ENCODE measurements at regions not wholly inside any gene's neighbourhood (a gene's known extent, or its start where the extent isn't known, plus 50 kb on each side); places are given as distances from the start of the nearest gene placed in this dataset.

DNA sequence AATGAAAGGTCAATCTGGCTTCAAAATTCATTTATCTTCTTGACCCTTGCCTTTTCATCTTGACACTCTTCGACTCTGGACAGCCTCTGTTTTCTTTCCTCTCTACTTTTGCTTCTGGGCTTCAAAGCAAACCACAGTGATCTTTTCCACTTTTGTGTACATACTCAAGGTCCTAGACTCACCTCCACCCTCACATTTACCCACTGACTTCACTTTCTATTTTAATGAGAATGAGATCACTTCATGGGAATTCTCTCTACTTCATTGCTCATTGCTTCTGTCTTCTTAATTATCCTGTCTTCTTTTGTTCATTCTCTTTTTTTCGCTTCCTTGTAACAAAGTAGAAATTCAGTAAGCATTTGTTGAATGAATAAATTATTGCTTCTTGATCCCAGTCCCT is 330.1 kb upstream of the HAND2 start:
- intact Hi-C loops (cut with DNase I), result no loop called here
- no peak for ATAC-seq
- H3K27ac ChIP-seq, result no peak overlapping the region
- no peak overlapping the region for H3K4me3 ChIP-seq
- no peaks in the 10 kb centered on the region for H3K36me3 ChIP-seq (replicated peaks in 1 of 2; ENCODE audit: insufficient read depth in 1 of 2, low read depth in 2 of 2)
- DNase-seq, result no peak
- H3K4me1 ChIP-seq, result no peaks in the 10 kb centered on the region
- H3K27me3 ChIP-seq, result no peaks in the 10 kb centered on the region
- WGBS, 2 donors, result 55 to 60% methylated on average over 2 of the region's 2 CpGs
- peaks cover 0 to 5% (median 0%) of the 10 kb centered on the region in 3 donors for H3K9me3 ChIP-seq
- TF ChIP-seq POLR2A (IDR thresholded peaks at IDR 0.05) (no peak), CTCF (IDR thresholded peaks at IDR 0.05) (no peak)

- no peak for ATAC-seq
These were observed 329.2 kb upstream of the HAND2 start for GRCh38 chr4:173859091-173859713.

GRCh38 chr4:173858471-173858870 is 328.4 kb upstream of the HAND2 start:
- Histone ChIP-seq H3K4me3 (no peak overlapping the region), H3K27me3 (no peaks in the 10 kb centered on the region), H3K4me1 (no peaks in the 10 kb centered on the region), H3K27ac (no peak overlapping the region), H3K36me3 (replicated peaks in 1 of 2; ENCODE audit: insufficient read depth in 1 of 2, low read depth in 2 of 2) (no peaks in the 10 kb centered on the region), H3K9me3 (no peaks in the 10 kb centered on the region)
- intact Hi-C loops (cut with DNase I), result no loop called here
- DNase-seq (no peak), ATAC-seq (no peak)
- TF ChIP-seq POLR2A (IDR thresholded peaks at IDR 0.05) (no peak), CTCF (IDR thresholded peaks at IDR 0.05) (no peak)
- 55 to 67% methylated on average over 2 of the region's 2 CpGs for WGBS, 2 donors

More at GRCh38 chr4:173859091-173859713, 329.2 kb upstream of the HAND2 start:
- TF ChIP-seq CTCF (IDR thresholded peaks at IDR 0.05), result no peak
- TF ChIP-seq POLR2A (IDR thresholded peaks at IDR 0.05), result no peak
- Histone ChIP-seq H3K27me3 (no peaks in the 10 kb centered on the region), H3K4me1 (no peaks in the 10 kb centered on the region), H3K4me3 (no peak overlapping the region), H3K9me3 (no peaks in the 10 kb centered on the region), H3K36me3 (replicated peaks in 1 of 2; ENCODE audit: insufficient read depth in 1 of 2, low read depth in 2 of 2) (no peaks in the 10 kb centered on the region), H3K27ac (no peak overlapping the region)
- intact Hi-C loops (cut with DNase I), result no loop called here
- DNase-seq, result no peak
- WGBS, 2 donors, result 61 to 64% methylated on average over 6 of the region's 6 CpGs

DNA sequence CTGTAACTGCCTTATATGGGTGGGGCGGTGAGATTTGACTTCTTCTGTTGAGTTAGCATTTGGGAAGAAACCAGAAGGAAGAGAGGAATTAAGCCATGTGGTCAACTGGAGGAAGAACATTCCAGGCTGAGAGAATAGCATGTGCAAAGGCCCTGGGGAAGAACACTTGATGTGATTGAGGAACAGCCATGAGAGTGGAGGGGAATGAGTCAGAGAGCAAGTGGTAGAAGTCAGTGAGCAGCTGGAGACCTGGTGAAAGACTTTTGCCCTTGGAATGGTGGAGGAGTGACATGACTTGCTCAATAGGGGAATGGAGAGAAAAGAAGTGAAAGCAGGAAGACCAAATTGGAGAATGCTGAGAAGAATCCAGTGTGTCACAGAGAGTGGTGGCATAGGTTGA is 327.8 kb upstream of the HAND2 start:
- Histone ChIP-seq H3K27me3 (no peaks in the 10 kb centered on the region), H3K36me3 (replicated peaks in 1 of 2; ENCODE audit: insufficient read depth in 1 of 2, low read depth in 2 of 2) (no peaks in the 10 kb centered on the region), H3K27ac (no peak overlapping the region), H3K4me3 (no peak overlapping the region), H3K4me1 (no peaks in the 10 kb centered on the region), H3K9me3 (no peaks in the 10 kb centered on the region)
- ATAC-seq, result no peak
- intact Hi-C loops (cut with DNase I), result no loop called here
- no peak for DNase-seq
- 70 to 75% methylated on average over 1 of the region's 1 CpG for WGBS, 2 donors
- no peak for TF ChIP-seq POLR2A (IDR thresholded peaks at IDR 0.05)
- TF ChIP-seq CTCF (IDR thresholded peaks at IDR 0.05), result no peak

- TF ChIP-seq POLR2A (IDR thresholded peaks at IDR 0.05), result no peak
- no peak for TF ChIP-seq CTCF (IDR thresholded peaks at IDR 0.05)
- H3K36me3 ChIP-seq (replicated peaks in 1 of 2; ENCODE audit: insufficient read depth in 1 of 2, low read depth in 2 of 2), result no peaks in the 10 kb centered on the region
- H3K9me3 ChIP-seq, result no peaks in the 10 kb centered on the region
- H3K4me3 ChIP-seq, result no peak overlapping the region
- intact Hi-C loops (cut with DNase I), result no loop called here
- no peaks in the 10 kb centered on the region for H3K27me3 ChIP-seq
- H3K4me1 ChIP-seq, result no peaks in the 10 kb centered on the region
- WGBS, 2 donors, result 88 to 91% methylated on average over 2 of the region's 2 CpGs
- no peak for ATAC-seq
- H3K27ac ChIP-seq, result no peak overlapping the region
- no peak for DNase-seq
These were observed 325.0 kb upstream of the HAND2 start for GRCh38 chr4:173855015-173855414.

All from body of pancreas (tissue), 4 donors.